ENCODE measurements at regions not wholly inside any gene's neighbourhood (a gene's known extent, or its start where the extent isn't known, plus 50 kb on each side); places are given as distances from the start of the nearest gene placed in this dataset.
"Not testable (repeated sequence)": the region's sequence is repeated elsewhere in the genome, so short reads cannot be mapped to it uniquely, and the experiment has no call there.

DNA sequence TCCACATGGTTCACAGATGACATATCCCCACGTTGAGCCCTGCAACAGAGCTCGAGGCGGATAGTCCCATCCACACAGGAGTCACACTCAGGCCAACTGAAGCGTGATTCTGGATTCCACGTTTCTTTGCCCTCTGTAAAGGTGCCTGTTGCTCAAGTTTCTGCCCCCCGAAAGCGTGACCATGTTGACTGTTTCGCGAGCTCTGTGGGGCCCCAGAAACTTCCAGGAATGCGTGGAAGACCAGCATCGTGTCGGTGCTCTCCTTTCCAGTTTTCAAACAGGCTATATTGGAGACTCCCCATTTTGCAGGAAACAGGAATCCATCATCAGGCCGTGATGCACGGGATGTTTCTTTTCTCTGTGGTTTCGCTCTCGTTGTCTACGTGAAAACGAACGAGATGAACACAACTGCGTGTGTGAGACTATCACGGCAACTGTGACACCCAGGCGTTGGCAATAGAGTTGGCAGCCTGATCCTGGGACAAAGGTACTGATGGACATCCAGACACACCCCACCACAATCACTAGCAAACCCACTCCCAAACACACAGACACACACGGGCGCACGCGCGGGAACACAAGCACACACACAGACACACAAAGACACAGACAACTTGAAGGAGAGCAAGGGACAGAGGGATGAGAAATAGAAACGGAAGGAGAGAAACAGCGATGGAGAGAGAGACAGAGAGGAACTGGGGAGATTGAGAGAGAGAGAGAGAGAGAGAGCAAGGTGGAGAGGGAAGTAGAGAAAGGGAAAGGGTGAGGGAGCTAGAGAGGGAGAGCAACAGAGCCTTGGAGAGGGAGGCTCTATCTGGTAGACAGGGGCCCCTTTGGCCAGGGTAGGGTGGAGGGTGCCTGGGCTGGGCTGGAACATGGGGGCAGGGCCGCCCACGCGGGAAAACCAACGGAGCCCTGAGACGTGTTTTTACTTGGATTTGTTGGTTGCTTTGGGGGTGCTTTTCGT lies 1609.3 kb downstream of the SPATA31A7 start:
- not testable (repeated sequence) for H3K79me2 ChIP-seq (ENCODE audit: control insufficient read depth, insufficient read depth, low read length, unreplicated experiment); H3K36me3 ChIP-seq (ENCODE audit: insufficient read depth, low read length); H3K4me1 ChIP-seq (ENCODE audit: control insufficient read depth, insufficient read depth, low read length, unreplicated experiment); H3K27ac ChIP-seq (ENCODE audit: low read depth, low read length); H2AFZ ChIP-seq (ENCODE audit: low read length, unreplicated experiment)
- H3K27me3 ChIP-seq (ENCODE audit: insufficient read depth, low read length), result peaks cover 25% of the 10 kb centered on the region
- peak overlapping the region; percentile 72 for H3K4me3 ChIP-seq (ENCODE audit: low read depth, low read length)

GRCh38 chr9:62799851-62800371 lies 1610.1 kb downstream of the SPATA31A7 start:
- not testable (repeated sequence) for H3K4me1 ChIP-seq (ENCODE audit: control insufficient read depth, insufficient read depth, low read length, unreplicated experiment); H2AFZ ChIP-seq (ENCODE audit: low read length, unreplicated experiment); H3K79me2 ChIP-seq (ENCODE audit: control insufficient read depth, insufficient read depth, low read length, unreplicated experiment); H3K27ac ChIP-seq (ENCODE audit: low read depth, low read length); H3K36me3 ChIP-seq (ENCODE audit: insufficient read depth, low read length)
- peak overlapping the region; percentile 72 for H3K4me3 ChIP-seq (ENCODE audit: low read depth, low read length)
- peaks cover 25% of the 10 kb centered on the region for H3K27me3 ChIP-seq (ENCODE audit: insufficient read depth, low read length)

DNA sequence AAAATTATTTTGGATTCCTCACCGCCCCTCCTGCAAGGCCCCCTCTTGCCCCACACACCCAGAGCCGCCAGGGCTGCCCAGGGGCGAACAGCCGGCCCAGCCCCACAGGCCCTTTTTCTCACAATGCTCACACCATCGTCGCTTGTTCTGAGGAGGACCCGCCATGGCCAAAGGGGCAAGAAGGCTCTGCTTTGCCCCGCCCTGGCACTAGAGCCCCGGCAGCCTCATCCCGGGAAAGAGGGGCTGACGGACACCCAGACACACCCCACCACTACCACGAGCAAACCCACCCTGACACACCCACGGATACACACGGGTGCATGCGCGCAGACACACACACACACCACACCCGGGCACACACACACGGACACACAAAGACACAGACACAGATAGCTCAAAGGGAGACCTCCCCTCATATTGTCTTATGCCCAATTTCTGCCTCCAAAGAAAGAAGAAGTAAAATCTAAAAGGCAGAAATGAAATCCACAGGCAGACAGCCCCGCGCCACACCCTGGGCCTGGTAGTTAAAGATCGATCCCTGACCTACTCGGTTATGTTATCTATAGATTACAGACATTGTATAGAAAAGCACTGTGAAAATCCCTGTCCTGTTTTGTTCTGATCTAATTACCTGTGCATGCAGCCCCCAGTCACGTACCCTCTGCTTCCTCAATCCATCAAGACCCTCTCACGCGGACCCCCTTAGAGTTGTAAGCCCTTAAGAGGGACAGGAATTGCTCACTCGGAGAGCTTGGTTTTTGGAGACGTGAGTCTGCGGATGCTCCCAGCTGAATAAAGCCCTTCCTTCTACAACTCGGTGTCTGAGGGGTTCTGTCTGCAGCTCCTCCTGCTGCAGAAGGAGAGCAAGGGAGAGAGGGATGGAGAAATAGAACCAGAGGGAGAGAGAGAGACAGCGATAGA lies 1610.9 kb downstream of the SPATA31A7 start:
- peak overlapping the region; percentile 72 for H3K4me3 ChIP-seq (ENCODE audit: low read depth, low read length)
- not testable (repeated sequence) for H2AFZ ChIP-seq (ENCODE audit: low read length, unreplicated experiment)

DNA sequence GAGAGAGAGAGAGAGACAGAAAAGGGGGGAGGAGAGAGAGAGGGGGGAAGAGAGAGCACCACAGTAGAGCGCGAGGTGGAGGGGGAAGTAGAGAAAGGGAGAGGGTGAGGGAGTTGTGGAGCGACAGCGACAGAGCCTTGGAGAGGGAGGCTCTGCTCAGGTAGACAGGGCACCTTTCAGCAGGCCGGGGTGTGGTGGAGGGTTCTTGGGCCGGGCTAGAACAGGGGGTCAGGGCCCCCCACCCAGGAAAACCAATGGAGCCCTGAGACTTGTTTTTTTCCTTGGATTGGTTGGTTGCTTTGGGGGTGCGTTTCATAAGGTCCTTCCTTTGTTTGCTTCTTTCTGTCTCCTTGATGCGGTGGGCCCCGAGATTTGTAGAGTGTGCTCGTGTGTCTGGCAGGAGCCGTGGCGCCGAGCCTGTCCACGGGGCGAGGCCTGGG lies 1611.6 kb downstream of the SPATA31A7 start:
- H3K4me1 ChIP-seq (ENCODE audit: control insufficient read depth, insufficient read depth, low read length, unreplicated experiment); H3K36me3 ChIP-seq (ENCODE audit: insufficient read depth, low read length); H2AFZ ChIP-seq (ENCODE audit: low read length, unreplicated experiment); H3K27ac ChIP-seq (ENCODE audit: low read depth, low read length); H3K79me2 ChIP-seq (ENCODE audit: control insufficient read depth, insufficient read depth, low read length, unreplicated experiment): not testable (repeated sequence)
- Histone ChIP-seq H3K4me3 (ENCODE audit: low read depth, low read length) (peak overlapping the region; percentile 72), H3K27me3 (ENCODE audit: insufficient read depth, low read length) (peaks cover 32% of the 10 kb centered on the region)

More for the DNA sequence above, 1610.9 kb downstream of the SPATA31A7 start:
- peaks cover 29% of the 10 kb centered on the region for H3K27me3 ChIP-seq (ENCODE audit: insufficient read depth, low read length)
- H3K27ac ChIP-seq (ENCODE audit: low read depth, low read length); H3K36me3 ChIP-seq (ENCODE audit: insufficient read depth, low read length); H3K4me1 ChIP-seq (ENCODE audit: control insufficient read depth, insufficient read depth, low read length, unreplicated experiment); H3K79me2 ChIP-seq (ENCODE audit: control insufficient read depth, insufficient read depth, low read length, unreplicated experiment): not testable (repeated sequence)

DNA sequence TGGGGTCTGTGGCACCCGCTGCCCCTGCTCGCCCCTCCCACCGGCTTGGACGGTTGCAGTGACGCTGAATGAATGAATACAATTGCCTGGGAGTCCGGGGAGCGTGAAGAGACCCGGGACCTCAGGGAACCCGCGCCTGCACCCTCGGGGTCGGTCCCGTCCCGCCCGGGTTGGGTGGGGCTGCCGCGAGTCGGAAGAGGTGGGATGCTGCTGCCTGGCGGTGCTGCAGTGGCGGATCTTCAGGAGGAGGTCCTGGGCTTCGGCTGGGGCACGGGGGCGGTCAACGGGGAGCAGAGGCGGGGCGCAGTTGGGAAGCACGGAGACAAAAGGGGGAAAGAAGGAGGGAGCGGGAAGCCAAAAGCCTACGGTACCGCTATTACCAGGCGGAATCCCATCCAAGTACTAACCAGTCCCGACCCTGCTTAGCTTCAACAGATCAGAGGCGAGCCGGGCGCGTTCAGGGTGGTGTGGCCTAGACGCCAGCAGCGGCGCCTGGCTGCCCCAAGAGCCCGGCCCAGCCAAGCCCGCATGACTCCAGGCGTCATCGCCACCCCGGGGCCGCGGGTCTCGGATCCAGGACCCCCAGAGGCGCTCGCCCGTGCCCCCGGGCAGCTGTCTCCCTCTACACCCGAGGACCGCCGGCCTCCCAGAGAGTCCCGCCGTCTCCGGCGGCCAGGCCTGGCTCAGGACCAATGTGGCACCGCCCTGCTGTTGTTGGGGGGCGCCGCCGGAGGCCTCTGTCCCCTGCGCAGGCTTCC lies 1612.3 kb downstream of the SPATA31A7 start:
- not testable (repeated sequence) for H3K79me2 ChIP-seq (ENCODE audit: control insufficient read depth, insufficient read depth, low read length, unreplicated experiment); H3K36me3 ChIP-seq (ENCODE audit: insufficient read depth, low read length); H2AFZ ChIP-seq (ENCODE audit: low read length, unreplicated experiment); H3K4me1 ChIP-seq (ENCODE audit: control insufficient read depth, insufficient read depth, low read length, unreplicated experiment)
- H3K27me3 ChIP-seq (ENCODE audit: insufficient read depth, low read length), result peaks cover 32% of the 10 kb centered on the region
- H3K27ac ChIP-seq (ENCODE audit: low read depth, low read length), result peak overlapping the region; percentile 38
- peak overlapping the region; percentile 72 for H3K4me3 ChIP-seq (ENCODE audit: low read depth, low read length)

GRCh38 chr9:62802719-62803079 lies 1612.9 kb downstream of the SPATA31A7 start:
- Histone ChIP-seq H3K4me3 (ENCODE audit: low read depth, low read length) (peak overlapping the region; percentile 72), H3K27me3 (ENCODE audit: insufficient read depth, low read length) (peaks cover 32% of the 10 kb centered on the region)
- not testable (repeated sequence) for H3K79me2 ChIP-seq (ENCODE audit: control insufficient read depth, insufficient read depth, low read length, unreplicated experiment); H2AFZ ChIP-seq (ENCODE audit: low read length, unreplicated experiment); H3K36me3 ChIP-seq (ENCODE audit: insufficient read depth, low read length); H3K27ac ChIP-seq (ENCODE audit: low read depth, low read length); H3K4me1 ChIP-seq (ENCODE audit: control insufficient read depth, insufficient read depth, low read length, unreplicated experiment)

DNA sequence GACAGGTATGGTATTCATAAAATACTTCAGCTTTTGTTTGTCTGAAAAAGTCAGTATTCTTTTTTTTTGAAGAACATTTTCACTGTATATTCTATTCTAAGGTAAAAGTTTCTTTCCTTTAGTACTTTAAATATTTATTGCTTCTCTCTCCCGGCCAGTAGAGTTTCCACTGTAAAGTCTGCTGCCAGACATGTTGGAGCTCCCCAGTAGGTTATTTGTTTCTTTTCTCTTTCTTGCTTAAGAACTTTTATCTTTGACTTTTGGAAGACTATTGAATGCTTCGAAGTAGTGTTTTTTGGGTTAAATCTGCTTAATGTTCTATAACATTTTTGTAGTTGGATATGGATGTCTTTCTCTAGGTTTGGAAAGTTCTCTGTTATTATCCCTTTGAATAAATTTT lies 1613.3 kb downstream of the SPATA31A7 start:
- not testable (repeated sequence) for H3K36me3 ChIP-seq (ENCODE audit: insufficient read depth, low read length); H2AFZ ChIP-seq (ENCODE audit: low read length, unreplicated experiment); H3K27ac ChIP-seq (ENCODE audit: low read depth, low read length); H3K79me2 ChIP-seq (ENCODE audit: control insufficient read depth, insufficient read depth, low read length, unreplicated experiment); H3K4me1 ChIP-seq (ENCODE audit: control insufficient read depth, insufficient read depth, low read length, unreplicated experiment)
- peaks cover 32% of the 10 kb centered on the region for H3K27me3 ChIP-seq (ENCODE audit: insufficient read depth, low read length)
- peak overlapping the region; percentile 72 for H3K4me3 ChIP-seq (ENCODE audit: low read depth, low read length)

DNA sequence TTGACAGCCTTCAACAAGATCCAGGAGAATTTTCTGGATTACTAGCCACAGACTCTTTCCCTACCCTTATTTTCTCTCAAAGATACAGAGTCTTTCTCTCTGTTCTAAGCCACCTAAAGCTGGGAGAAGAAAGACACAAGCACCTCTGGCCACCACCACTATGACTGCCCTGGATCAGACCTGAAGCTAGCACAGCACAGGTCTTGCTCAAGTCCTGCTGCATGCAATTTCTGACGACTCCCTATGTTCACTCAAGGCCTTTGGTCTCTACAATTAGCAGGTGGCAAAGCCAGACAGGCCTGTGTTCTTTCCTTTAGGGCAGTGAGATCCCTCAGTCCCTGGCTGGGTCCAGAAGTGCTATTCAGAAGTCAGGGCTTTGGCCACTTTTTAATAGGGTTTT lies 1614.5 kb downstream of the SPATA31A7 start:
- not testable (repeated sequence) for H3K4me3 ChIP-seq (ENCODE audit: low read depth, low read length); H3K27ac ChIP-seq (ENCODE audit: low read depth, low read length); H2AFZ ChIP-seq (ENCODE audit: low read length, unreplicated experiment); H3K36me3 ChIP-seq (ENCODE audit: insufficient read depth, low read length); H3K4me1 ChIP-seq (ENCODE audit: control insufficient read depth, insufficient read depth, low read length, unreplicated experiment); H3K79me2 ChIP-seq (ENCODE audit: control insufficient read depth, insufficient read depth, low read length, unreplicated experiment)
- peaks cover 24% of the 10 kb centered on the region for H3K27me3 ChIP-seq (ENCODE audit: insufficient read depth, low read length)

- not testable (repeated sequence) for H3K27me3 ChIP-seq (ENCODE audit: insufficient read depth, low read length); H2AFZ ChIP-seq (ENCODE audit: low read length, unreplicated experiment); H3K4me3 ChIP-seq (ENCODE audit: low read depth, low read length); H3K4me1 ChIP-seq (ENCODE audit: control insufficient read depth, insufficient read depth, low read length, unreplicated experiment); H3K36me3 ChIP-seq (ENCODE audit: insufficient read depth, low read length); H3K79me2 ChIP-seq (ENCODE audit: control insufficient read depth, insufficient read depth, low read length, unreplicated experiment); H3K27ac ChIP-seq (ENCODE audit: low read depth, low read length)
These were observed 1617.6 kb downstream of the SPATA31A7 start for GRCh38 chr9:62807424-62807823.

DNA sequence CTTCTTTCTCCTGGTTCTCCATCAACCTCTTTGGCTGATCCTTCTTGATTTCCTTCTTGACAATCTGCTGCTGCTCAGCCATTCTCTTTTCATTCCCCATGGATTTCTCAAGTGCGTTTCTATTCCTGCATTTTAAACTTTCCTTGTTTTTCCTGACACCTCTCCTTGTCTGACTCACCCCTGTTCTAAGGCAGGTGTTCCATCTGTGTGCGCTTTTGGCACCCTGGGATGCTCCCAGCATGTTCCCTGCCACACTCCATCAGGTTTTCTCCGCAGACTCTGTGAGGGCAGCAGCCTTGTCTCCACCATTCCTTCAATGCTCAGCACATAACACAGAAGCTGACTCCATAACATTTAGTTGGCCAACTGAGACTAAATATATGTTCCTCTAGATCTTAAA lies 1618.2 kb downstream of the SPATA31A7 start:
- not testable (repeated sequence) for H3K27ac ChIP-seq (ENCODE audit: low read depth, low read length); H3K4me1 ChIP-seq (ENCODE audit: control insufficient read depth, insufficient read depth, low read length, unreplicated experiment); H2AFZ ChIP-seq (ENCODE audit: low read length, unreplicated experiment); H3K27me3 ChIP-seq (ENCODE audit: insufficient read depth, low read length); H3K79me2 ChIP-seq (ENCODE audit: control insufficient read depth, insufficient read depth, low read length, unreplicated experiment); H3K36me3 ChIP-seq (ENCODE audit: insufficient read depth, low read length)
- H3K4me3 ChIP-seq (ENCODE audit: low read depth, low read length), result peak overlapping the region; percentile 27; the same call in 1 of the 2 replicates
